ENCODE measurements at regions not wholly inside any gene's neighbourhood (a gene's known extent, or its start where the extent isn't known, plus 50 kb on each side); places are given as distances from the start of the nearest gene placed in this dataset.

DNA sequence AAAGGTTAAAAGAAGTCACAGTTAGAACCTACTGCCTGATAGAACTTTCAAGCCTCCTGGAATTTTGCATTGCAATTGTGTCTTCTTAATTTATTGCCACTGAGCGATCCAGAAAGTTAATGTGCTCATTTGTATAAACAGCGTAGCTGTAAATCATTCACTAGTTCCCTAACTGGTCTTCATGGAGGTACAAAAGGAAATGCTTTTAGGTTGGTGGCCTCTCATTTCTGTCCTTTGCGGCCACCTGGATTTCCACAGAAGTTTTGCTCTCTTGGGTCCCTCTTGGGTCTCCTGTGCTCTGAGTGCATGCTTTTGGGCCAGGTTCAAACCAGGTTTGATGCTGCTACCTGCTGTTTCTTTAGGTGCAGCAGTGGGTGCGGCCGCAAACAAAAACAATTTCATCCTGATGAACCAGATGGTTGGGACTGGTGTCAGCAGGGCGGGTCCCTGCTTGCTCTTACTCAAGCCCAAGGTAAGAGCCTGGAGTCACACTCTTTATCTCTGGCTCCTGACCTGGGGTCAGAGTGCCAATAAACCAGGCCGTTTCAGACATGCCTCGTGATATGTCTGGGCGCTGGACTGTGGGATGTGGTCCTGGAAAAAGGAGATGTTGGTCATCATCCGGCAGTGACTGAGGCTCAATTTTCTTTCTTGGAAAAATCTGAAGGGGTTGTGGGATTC is 270.1 kb downstream of the PTTG2 start:
- H3K9ac ChIP-seq (ENCODE audit: insufficient read depth, low read depth, low read length): no peak overlapping the region
- no peaks in the 10 kb centered on the region for H4K20me1 ChIP-seq (ENCODE audit: insufficient read depth, low read length)
- peak; percentile 82 for ATAC-seq
- ChIA-PET POLR2A (no interaction called here), CTCF (ENCODE audit: low intra/inter-chr PET ratio, low total read pairs) (no interaction called here)
- no TSS peak for BruUV-seq (replicated peaks)
- no peaks in the 10 kb centered on the region; a peak in 1 of 5 replicates for H3K27me3 ChIP-seq (ENCODE audit: control insufficient read depth in 1 of 2, insufficient read depth in 2 of 2, low read length in 2 of 2)
- 9% methylated on average over 10 of the region's 10 CpGs for WGBS (ENCODE audit: low lambda C conversion rate)
- no peak overlapping the region for H2AFZ ChIP-seq (ENCODE audit: low read length)
- peak overlapping the region; percentile 43 for H3K4me2 ChIP-seq (ENCODE audit: low read depth, low read length)
- FAIRE-seq: no peak
- no peaks in the 10 kb centered on the region for H3K79me2 ChIP-seq (ENCODE audit: insufficient read depth, low read length)
- in situ Hi-C loops (cut with HindIII; ENCODE audit: extremely low pct_ligation_motif_present, low pct_unique_long_range_greater_than_20kb): no loop called here
- 0 out of 6 replicates have a peak overlapping the region, but pooled peaks of 1 of the 3 experiments have one; percentile 1 for H3K4me3 ChIP-seq (replicated peaks in 1 of 3; ENCODE audit: insufficient read depth in 1 of 3, low read depth in 2 of 3, low read length in 3 of 3)
- no peaks in the 10 kb centered on the region for H3K36me3 ChIP-seq (replicated peaks in 1 of 2; ENCODE audit: control insufficient read depth in 1 of 2, insufficient read depth in 2 of 2, low read length in 2 of 2)
- intact Hi-C loops (cut with micrococcal nuclease; ENCODE audit: unreplicated experiment): no loop called here
- no peak overlapping the region for H3K27ac ChIP-seq (ENCODE audit: extremely low read length, insufficient read depth, low read length)
- no peaks in the 10 kb centered on the region; the same call in 1 of the 2 replicates for H3K9me3 ChIP-seq (ENCODE audit: low read length)
- peaks cover 52% of the 10 kb centered on the region for H3K4me1 ChIP-seq (ENCODE audit: insufficient read depth, low read length)
- no peak for DNase-seq (ENCODE audit: low spot score)
- TF ChIP-seq ZNF703 (CRISPR knock-in tag; IDR thresholded peaks at IDR 0.05; ENCODE audit: borderline replicate concordance): no peak
- TF ChIP-seq ZSCAN9 (CRISPR knock-in tag; IDR thresholded peaks at IDR 0.05; ENCODE audit: borderline replicate concordance): no peak
- TF ChIP-seq SALL1 (CRISPR knock-in tag; IDR thresholded peaks at IDR 0.05): peak; percentile 31; the same call in 1 of the 2 replicates
- TF ChIP-seq SMYD3 (CRISPR knock-in tag; IDR thresholded peaks at IDR 0.05): no peak
- TF ChIP-seq TBP (CRISPR knock-in tag; IDR thresholded peaks at IDR 0.05): no peak
- no peak for TF ChIP-seq FOXA1 (IDR thresholded peaks at IDR 0.05)
- TF ChIP-seq FOXA1 (CRISPR knock-in tag; IDR thresholded peaks at IDR 0.05): no peak
- TF ChIP-seq CC2D1A (CRISPR knock-in tag; IDR thresholded peaks at IDR 0.05): no peak
- TF ChIP-seq, protein P1, sequence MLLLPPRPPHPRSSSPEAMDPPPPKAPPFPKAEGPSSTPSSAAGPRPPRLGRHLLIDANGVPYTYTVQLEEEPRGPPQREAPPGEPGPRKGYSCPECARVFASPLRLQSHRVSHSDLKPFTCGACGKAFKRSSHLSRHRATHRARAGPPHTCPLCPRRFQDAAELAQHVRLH (CRISPR knock-in tag; IDR thresholded peaks at IDR 0.05; ENCODE audit: borderline replicate concordance, low read depth): no peak
- TF ChIP-seq ZNF432 (CRISPR knock-in tag; IDR thresholded peaks at IDR 0.05; ENCODE audit: borderline replicate concordance): no peak
- no peak for TF ChIP-seq RFX1 (IDR thresholded peaks at IDR 0.05)
- no peak for TF ChIP-seq DPF2 (CRISPR knock-in tag; IDR thresholded peaks at IDR 0.05; ENCODE audit: borderline replicate concordance, low read depth)
- TF ChIP-seq, protein P2, sequence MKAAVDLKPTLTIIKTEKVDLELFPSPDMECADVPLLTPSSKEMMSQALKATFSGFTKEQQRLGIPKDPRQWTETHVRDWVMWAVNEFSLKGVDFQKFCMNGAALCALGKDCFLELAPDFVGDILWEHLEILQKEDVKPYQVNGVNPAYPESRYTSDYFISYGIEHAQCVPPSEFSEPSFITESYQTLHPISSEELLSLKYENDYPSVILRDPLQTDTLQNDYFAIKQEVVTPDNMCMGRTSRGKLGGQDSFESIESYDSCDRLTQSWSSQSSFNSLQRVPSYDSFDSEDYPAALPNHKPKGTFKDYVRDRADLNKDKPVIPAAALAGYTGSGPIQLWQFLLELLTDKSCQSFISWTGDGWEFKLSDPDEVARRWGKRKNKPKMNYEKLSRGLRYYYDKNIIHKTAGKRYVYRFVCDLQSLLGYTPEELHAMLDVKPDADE (CRISPR knock-in tag; IDR thresholded peaks at IDR 0.05): no peak
- 0 out of 2 replicates have a peak, but pooled peaks have one; percentile 31 for TF ChIP-seq RARA (CRISPR knock-in tag; IDR thresholded peaks at IDR 0.05)
- TF ChIP-seq, protein P3, sequence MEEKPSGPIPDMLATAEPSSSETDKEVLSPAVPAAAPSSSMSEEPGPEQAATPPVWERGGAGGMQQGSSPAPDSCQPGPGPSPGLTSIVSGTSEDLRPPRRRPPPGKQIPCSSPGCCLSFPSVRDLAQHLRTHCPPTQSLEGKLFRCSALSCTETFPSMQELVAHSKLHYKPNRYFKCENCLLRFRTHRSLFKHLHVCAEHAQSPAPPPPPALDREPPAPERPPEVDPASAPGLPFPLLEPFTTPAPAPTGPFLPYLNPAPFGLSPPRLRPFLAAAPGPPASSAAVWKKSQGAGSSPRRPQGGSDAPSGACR (CRISPR knock-in tag; IDR thresholded peaks at IDR 0.05): no peak
- TF ChIP-seq STAG1 (CRISPR knock-in tag; IDR thresholded peaks at IDR 0.05): no peak
- TF ChIP-seq, protein P4, sequence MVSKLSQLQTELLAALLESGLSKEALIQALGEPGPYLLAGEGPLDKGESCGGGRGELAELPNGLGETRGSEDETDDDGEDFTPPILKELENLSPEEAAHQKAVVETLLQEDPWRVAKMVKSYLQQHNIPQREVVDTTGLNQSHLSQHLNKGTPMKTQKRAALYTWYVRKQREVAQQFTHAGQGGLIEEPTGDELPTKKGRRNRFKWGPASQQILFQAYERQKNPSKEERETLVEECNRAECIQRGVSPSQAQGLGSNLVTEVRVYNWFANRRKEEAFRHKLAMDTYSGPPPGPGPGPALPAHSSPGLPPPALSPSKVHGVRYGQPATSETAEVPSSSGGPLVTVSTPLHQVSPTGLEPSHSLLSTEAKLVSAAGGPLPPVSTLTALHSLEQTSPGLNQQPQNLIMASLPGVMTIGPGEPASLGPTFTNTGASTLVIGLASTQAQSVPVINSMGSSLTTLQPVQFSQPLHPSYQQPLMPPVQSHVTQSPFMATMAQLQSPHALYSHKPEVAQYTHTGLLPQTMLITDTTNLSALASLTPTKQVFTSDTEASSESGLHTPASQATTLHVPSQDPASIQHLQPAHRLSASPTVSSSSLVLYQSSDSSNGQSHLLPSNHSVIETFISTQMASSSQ (IDR thresholded peaks at IDR 0.05; ENCODE audit: low read depth): peak; percentile 28; the same call in 1 of the 2 replicates
- TF ChIP-seq, protein P4 (CRISPR knock-in tag; IDR thresholded peaks at IDR 0.05; ENCODE audit: borderline replicate concordance): no peak
- TF ChIP-seq, protein P5, sequence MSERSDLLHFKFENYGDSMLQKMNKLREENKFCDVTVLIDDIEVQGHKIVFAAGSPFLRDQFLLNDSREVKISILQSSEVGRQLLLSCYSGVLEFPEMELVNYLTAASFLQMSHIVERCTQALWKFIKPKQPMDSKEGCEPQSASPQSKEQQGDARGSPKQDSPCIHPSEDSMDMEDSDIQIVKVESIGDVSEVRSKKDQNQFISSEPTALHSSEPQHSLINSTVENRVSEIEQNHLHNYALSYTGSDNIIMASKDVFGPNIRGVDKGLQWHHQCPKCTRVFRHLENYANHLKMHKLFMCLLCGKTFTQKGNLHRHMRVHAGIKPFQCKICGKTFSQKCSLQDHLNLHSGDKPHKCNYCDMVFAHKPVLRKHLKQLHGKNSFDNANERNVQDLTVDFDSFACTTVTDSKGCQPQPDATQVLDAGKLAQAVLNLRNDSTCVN (CRISPR knock-in tag; IDR thresholded peaks at IDR 0.05; ENCODE audit: borderline replicate concordance): no peak
